Natural killer cell (primary cell): ENCODE measurements at regions not wholly inside any gene's neighbourhood (a gene's known extent, or its start where the extent isn't known, plus 50 kb on each side); places are given as distances from the start of the nearest gene placed in this dataset.

Source experiments
- ATAC-seq, 3 donors: fragments of 150-1000 bp in 2 of 3; fragments of 200-7000 bp in 1 of 3; cut with Tn5 transposase; 1 replicate in 1 of 3; 2 replicates in 2 of 3; pipeline ENCODE4 v1.10.0; 2021; ENCODE audit warnings: mild to moderate bottlenecking in 2 of 3, moderate library complexity in 2 of 3
- DNase-seq, 2 donors: peaks; one replicate each; pipeline versions ENCODE4 v3.0.0 to v3.0.0-alpha.2; 2013 to 2021; ENCODE audit warnings: mixed read lengths in 1 of 2
- H3K27ac ChIP-seq: one replicate; pipeline ENCODE4 v1.5.1; 2013; ENCODE audit warnings: mild to moderate bottlenecking, low read length
- H3K27me3 ChIP-seq: one replicate; pipeline ENCODE4 v1.6.1; 2013; ENCODE audit warnings: low read length; ENCODE audit not compliant: control insufficient read depth, insufficient read depth
- H3K36me3 ChIP-seq: one replicate; pipeline ENCODE4 v1.6.1; 2013; ENCODE audit warnings: low read length; ENCODE audit not compliant: control insufficient read depth, insufficient read depth
- H3K4me1 ChIP-seq: one replicate; pipeline ENCODE4 v1.6.1; 2013; ENCODE audit warnings: low read length; ENCODE audit not compliant: control insufficient read depth, insufficient read depth
- H3K4me3 ChIP-seq: one replicate; pipeline ENCODE4 v1.5.1; 2013; ENCODE audit warnings: low read length
- H3K9me3 ChIP-seq: one replicate; pipeline ENCODE4 v1.6.1; 2013; ENCODE audit warnings: low read length; ENCODE audit not compliant: control insufficient read depth, insufficient read depth
- H3K27ac Mint-ChIP-seq, 2 donors: one replicate each; pipeline ENCODE4 v1.8.0; 2022; ENCODE audit warnings: mild to moderate bottlenecking in 2 of 2, mixed read lengths in 2 of 2, moderate library complexity in 1 of 2
- H3K27me3 Mint-ChIP-seq, 2 donors: one replicate each; pipeline ENCODE4 v1.8.0; 2022; ENCODE audit warnings: low read depth in 2 of 2, mixed read lengths in 2 of 2
- H3K36me3 Mint-ChIP-seq: one replicate; pipeline ENCODE4 v1.8.0; 2022; ENCODE audit warnings: mixed read lengths
- H3K4me1 Mint-ChIP-seq, 2 donors: one replicate each; pipeline ENCODE4 v1.8.0; 2022; ENCODE audit warnings: mixed read lengths in 2 of 2
- H3K4me3 Mint-ChIP-seq: one replicate; pipeline ENCODE4 v1.8.0; 2022; ENCODE audit warnings: mild to moderate bottlenecking, moderate library complexity, mixed read lengths
- H3K9me3 Mint-ChIP-seq, 2 donors: one replicate each; pipeline ENCODE4 v1.8.0; 2022; ENCODE audit warnings: mixed read lengths in 2 of 2
- CTCF ChIP-seq: fragments of 200-600 bp; IDR thresholded peaks from one replicate; pipeline ENCODE4 v1.8.0; 2022; ENCODE audit warnings: antibody characterized with exemption
- WGBS: methylation state at CpG from one replicate; pipeline ENCODE4 v1.1.7; 2013; ENCODE audit warnings: missing lambda C conversion rate; ENCODE audit not compliant: insufficient coverage; 5-methylcytosine and 5-hydroxymethylcytosine counted together
- intact Hi-C: fragments of 100-400 bp; cut with micrococcal nuclease; formaldehyde crosslinking; loops from one replicate; pipeline ENCODE4 v1.14.2; 2022

DNA sequence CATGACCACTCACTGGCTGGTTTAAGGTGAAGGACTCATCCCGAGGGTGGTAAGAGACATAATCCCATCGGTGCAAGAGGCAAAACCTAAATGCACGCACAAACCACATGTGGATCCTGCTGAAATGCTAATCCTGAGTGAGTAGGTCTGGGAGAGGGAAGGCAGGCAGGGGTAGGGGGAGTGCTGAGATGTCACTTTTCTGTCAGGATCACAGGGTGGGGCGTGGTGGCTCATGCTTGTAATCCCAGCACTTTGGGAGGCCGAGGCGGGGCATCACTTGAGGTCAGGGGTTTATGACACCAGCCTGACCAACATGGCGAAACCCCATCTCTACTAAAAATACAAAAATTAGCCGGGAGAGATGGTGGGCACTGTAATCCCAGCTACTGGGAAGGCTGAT is 97.7 kb upstream of the SRSF6 start:
- no peaks in the 10 kb centered on the region for H3K9me3 ChIP-seq
- no peaks in the 10 kb centered on the region for H3K9me3 Mint-ChIP-seq
- H3K4me3 ChIP-seq = no peak overlapping the region
- no peaks in the 10 kb centered on the region for H3K36me3 ChIP-seq
- DNase-seq (no peak), ATAC-seq (no peak)
- no peak overlapping the region for H3K4me3 Mint-ChIP-seq
- no peaks in the 10 kb centered on the region for H3K36me3 Mint-ChIP-seq
- WGBS = 87% methylated on average over 8 of the region's 8 CpGs
- no peak for TF ChIP-seq CTCF
- peaks cover 6 to 7% of the 10 kb centered on the region in 2 donors for H3K27me3 Mint-ChIP-seq
- no peaks in the 10 kb centered on the region for H3K4me1 ChIP-seq
- no peak overlapping the region for H3K27ac Mint-ChIP-seq
- H3K4me1 Mint-ChIP-seq = no peaks in the 10 kb centered on the region
- no peaks in the 10 kb centered on the region for H3K27me3 ChIP-seq
- intact Hi-C loops = no loop called here
- no peak overlapping the region for H3K27ac ChIP-seq

GRCh38 chr20:43358811-43359210 is 98.9 kb upstream of the SRSF6 start:
- Histone ChIP-seq H3K27ac (no peak overlapping the region), H3K27me3 (no peaks in the 10 kb centered on the region), H3K4me3 (no peak overlapping the region), H3K36me3 (no peaks in the 10 kb centered on the region), H3K9me3 (no peaks in the 10 kb centered on the region), H3K4me1 (no peaks in the 10 kb centered on the region)
- Mint-ChIP-seq H3K4me3 (no peak overlapping the region), H3K4me1 (no peaks in the 10 kb centered on the region), H3K27me3 (peaks cover 3 to 6% of the 10 kb centered on the region in 2 donors), H3K27ac (no peak overlapping the region), H3K36me3 (no peaks in the 10 kb centered on the region), H3K9me3 (no peaks in the 10 kb centered on the region)
- intact Hi-C loops = no loop called here
- WGBS = 90% methylated on average over 2 of the region's 2 CpGs
- ATAC-seq (no peak), DNase-seq (no peak)
- no peak for TF ChIP-seq CTCF

- Mint-ChIP-seq H3K36me3 (no peaks in the 10 kb centered on the region), H3K27ac (no peak overlapping the region), H3K9me3 (no peaks in the 10 kb centered on the region), H3K27me3 (peaks cover 6% of the 10 kb centered on the region in 2 donors), H3K4me1 (no peaks in the 10 kb centered on the region), H3K4me3 (no peak overlapping the region)
- Histone ChIP-seq H3K36me3 (no peaks in the 10 kb centered on the region), H3K27ac (no peak overlapping the region), H3K4me3 (no peak overlapping the region), H3K27me3 (no peaks in the 10 kb centered on the region), H3K9me3 (no peaks in the 10 kb centered on the region), H3K4me1 (no peaks in the 10 kb centered on the region)
- TF ChIP-seq CTCF = no peak
- ATAC-seq (no peak), DNase-seq (no peak)
- 92% methylated on average over 6 of the region's 6 CpGs for WGBS
- intact Hi-C loops = no loop called here
Observed at GRCh38 chr20:43357352-43357751, 100.3 kb upstream of the SRSF6 start.

DNA sequence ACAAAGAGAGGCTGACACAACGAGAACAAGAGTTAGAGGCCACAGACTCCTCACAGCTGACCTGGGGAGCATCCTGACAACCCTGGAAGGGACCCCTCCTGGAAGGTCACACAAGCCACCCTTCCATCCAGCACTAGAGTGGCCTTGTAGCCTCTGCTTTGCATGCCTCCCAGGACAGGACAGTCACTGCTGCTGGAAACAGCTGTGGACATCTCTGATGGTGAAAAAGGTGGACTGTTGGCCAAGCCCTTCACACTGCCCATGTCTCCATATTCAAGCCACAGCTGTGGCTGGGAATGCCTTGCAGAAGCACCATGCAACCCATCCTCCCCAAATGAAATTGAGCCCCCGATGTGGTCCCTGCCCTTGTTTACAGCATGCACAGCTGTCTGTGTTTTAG is 102.1 kb upstream of the SRSF6 start:
- no peak for ATAC-seq
- Mint-ChIP-seq H3K9me3 (no peaks in the 10 kb centered on the region), H3K36me3 (no peaks in the 10 kb centered on the region), H3K27ac (no peak overlapping the region), H3K4me1 (no peaks in the 10 kb centered on the region), H3K4me3 (no peak overlapping the region), H3K27me3 (peaks cover 6% of the 10 kb centered on the region in 2 donors)
- TF ChIP-seq CTCF = no peak
- DNase-seq = no peak
- Histone ChIP-seq H3K4me1 (no peaks in the 10 kb centered on the region), H3K27me3 (no peaks in the 10 kb centered on the region), H3K27ac (no peak overlapping the region), H3K4me3 (no peak overlapping the region), H3K36me3 (no peaks in the 10 kb centered on the region), H3K9me3 (no peaks in the 10 kb centered on the region)
- 64% methylated on average over 2 of the region's 2 CpGs for WGBS
- intact Hi-C loops = no loop called here
